Endothelial cell of umbilical vein (primary cell): ENCODE measurements at regions not wholly inside any gene's neighbourhood (a gene's known extent, or its start where the extent isn't known, plus 50 kb on each side); places are given as distances from the start of the nearest gene placed in this dataset.

Experiments
- CTCF ChIP-seq, 2 donors: IDR thresholded peaks; 1 replicate in 1 of 2; 2 replicates in 1 of 2; pipeline ENCODE4 v1.5.1; 2011; ENCODE audit warnings: low read length in 2 of 2, mild to moderate bottlenecking in 2 of 2, moderate library complexity in 2 of 2, control low read depth in 1 of 2, inconsistent platforms in 1 of 2, low read depth in 1 of 2; ENCODE audit not compliant: insufficient read depth in 1 of 2; ENCODE audit errors: extremely low read depth in 1 of 2
- JUN ChIP-seq: IDR thresholded peaks from 2 replicates; pipeline ENCODE4 v1.6.1; 2011; ENCODE audit warnings: borderline replicate concordance, low read depth; ENCODE audit not compliant: insufficient read length, insufficient read depth
- MYC ChIP-seq: IDR thresholded peaks from one replicate; pipeline ENCODE4 v1.6.1; 2011; ENCODE audit warnings: mild to moderate bottlenecking, low read depth, low read length
- POLR2A ChIP-seq: IDR thresholded peaks from 2 replicates; pipeline ENCODE4 v1.6.1; 2012; ENCODE audit warnings: low read depth, mild to moderate bottlenecking, control low read depth, low read length
- POLR2AphosphoS5 ChIP-seq: IDR thresholded peaks from 2 replicates; pipeline ENCODE4 v1.6.1; 2012; ENCODE audit warnings: low read depth, mild to moderate bottlenecking, control low read depth, low read length, moderate library complexity; ENCODE audit not compliant: insufficient read depth

GRCh38 chr10:43846187-43846680 lies 197.6 kb upstream of the ZNF32 start:
- TF ChIP-seq POLR2AphosphoS5 = no peak
- no peak for TF ChIP-seq MYC
- TF ChIP-seq JUN = no peak
- no peak for TF ChIP-seq CTCF (IDR thresholded peaks at IDR 0.05; ENCODE audit: extremely low read depth in 1 of 2, insufficient read depth in 1 of 2, low read depth in 1 of 2, low read length in 2 of 2)
- TF ChIP-seq POLR2A = no peak
